ENCODE measurements at regions not wholly inside any gene's neighbourhood (a gene's known extent, or its start where the extent isn't known, plus 50 kb on each side); places are given as distances from the start of the nearest gene placed in this dataset.
A peak's percentile ranks its signal among the peaks of the same experiment; 100 is the strongest.

DNA sequence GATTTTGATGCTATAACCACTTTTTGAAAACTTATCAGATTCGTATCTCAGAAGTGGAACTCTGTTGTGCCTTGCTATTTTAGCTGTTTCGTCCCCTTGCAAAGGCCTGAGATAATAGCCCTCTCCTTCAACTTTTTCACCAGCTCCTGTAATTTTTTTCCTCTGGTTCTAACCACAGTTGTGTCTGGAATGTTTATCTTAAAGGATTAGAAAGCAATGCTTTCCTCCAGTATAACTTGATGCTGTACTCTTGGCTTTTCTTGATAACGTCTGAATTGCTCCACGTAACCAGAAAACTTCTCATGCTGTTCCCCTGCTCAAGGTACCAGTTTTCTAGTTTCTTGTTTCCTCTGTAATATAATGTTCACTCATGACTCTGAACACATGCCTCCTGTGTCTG is 209.4 kb downstream of the DTWD2 start:
- DNase-seq: no peak

DNA sequence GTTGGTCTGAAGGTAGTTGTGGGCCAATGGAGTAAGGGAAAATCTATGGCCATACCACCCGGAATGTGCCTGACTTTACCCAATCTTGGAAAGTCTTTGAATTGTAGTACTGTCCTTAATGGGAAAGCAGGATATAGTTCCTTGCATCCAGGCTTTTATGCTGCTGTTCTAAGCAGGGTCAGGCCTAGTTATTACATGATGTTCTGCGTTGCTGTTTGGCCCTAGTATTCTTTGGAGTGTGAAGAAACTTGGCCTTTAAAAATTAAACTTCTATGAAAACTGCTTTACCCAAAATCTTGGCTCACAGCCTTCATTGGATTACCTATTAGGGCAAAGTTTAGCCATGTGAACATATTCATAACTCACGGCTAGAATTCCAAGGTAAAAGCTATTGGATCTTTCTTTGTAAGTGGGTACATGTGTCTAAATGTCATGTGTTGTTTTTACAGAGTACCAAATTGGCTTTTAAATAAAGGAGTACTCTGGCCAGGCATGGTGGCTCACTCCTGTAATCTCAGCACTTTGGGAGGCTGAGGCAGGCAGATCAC is 211.1 kb downstream of the DTWD2 start:
- DNase-seq: no peak

DNA sequence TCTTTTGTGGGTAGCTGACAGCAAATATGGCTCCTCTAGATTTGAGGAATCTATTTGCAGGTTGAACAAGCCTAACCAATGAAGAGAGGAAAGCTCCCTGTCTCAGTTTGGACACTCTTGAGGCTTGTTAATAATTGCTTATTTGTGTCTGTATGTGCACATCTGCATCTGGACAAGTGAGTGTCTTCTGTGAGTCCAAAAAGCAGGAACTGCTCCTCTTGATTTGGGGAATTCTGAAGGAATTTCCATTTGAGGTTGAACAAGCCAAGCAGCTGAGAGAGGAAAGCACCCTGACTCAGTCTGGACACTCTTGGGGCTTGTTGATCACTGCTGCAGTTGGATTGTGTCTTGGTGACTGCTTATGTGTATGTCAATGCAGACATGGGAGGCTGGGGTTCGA is 211.6 kb downstream of the DTWD2 start:
- DNase-seq: no peak

DNA sequence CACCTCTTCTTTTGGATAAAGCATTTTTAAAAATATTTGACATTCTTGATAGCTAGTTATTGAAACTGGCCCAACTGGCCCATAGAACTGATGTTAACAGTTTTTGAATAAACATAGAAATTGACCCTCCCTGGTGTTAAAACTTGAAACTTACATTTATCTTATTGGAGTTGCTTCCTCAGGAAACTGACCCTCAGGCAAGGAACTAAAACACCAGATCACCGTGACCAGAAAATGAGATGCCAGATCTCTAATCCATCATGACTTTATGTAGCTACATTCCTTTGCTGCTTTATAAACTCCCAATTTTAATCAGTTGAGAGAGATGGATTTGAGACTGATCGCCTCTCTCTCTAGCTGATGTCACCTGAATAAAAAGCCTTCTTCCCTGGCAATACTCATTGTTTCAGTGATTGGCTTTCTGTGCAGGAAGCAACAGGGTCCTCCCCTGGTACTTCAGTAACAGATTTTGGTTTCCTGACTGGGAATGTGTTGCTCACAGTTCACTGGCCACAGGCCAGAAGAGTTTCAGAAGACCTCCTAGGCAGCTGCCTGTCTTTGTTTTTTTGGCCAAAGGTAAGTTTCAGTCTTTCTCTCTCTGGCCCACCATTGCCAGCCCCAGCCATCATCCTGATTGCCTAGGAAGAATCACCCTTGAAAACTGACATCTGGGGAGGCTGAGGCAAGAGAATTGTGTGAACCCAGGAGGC is 212.4 kb downstream of the DTWD2 start:
- no peak for DNase-seq

DNA sequence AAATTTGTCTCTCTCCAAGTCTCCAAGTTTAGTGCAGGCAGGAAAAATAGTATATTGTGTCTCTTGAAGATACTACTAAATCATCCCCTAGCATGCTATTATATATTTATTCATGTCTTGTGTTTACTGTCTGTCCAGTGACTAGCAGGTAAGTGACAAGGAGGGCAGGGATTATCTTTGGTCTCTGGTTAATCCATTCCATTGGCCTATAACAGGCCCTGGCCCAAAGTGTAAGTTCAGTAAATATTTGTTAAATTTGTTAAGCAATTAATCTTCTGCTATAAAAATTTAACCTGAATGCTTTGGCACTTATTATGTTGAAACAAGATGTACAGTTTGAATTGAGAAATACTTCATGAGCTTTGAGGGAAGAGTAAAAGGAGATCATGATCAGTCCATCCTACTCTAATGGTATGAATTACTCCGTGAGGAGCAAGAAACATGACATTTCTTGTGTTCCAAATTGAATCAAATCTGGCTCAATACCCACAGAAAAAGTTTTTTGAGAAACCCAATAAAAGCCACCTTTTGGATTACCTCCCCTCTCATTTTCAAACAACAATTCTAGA is 219.7 kb downstream of the DTWD2 start:
- no peak for DNase-seq

DNA sequence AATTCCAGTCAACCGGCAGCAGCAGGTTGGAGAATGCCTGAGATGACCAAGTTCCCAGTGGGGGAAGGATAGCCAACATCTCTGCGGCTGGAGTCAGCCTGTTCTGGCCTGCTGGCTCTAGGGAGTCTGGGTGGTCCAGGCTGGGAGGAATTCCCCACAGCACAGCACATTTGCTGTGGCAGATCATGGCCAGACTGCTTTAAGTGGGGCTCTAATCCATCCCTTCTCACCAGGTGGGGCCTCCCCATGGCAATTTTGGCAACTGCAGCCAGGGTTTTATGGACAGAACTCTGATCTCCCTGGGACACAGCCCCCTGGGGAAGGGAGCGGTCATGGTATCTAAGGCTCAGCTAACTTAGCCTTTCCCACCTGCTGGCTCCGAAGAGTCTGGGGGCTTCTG is 226.1 kb downstream of the DTWD2 start:
- DNase-seq: no peak

DNA sequence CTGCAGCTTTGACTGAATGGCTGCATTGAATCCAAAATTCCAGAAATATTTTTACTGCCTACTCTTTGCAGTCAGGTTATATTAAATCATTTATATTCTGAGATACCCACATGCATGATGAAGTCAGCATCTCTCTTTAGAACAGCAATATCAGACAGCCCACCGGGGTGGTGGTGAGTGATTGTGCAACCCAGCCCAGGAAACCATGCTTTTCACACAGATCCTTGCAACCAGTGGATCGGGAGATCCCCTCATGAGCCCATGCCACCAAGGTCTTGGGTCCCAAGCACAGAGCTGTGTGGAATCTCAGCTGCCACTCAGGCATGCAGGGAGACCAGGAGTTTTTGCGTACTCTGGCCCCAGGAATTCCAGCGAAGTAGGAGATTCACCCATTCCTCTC is 226.5 kb downstream of the DTWD2 start:
- no peak for DNase-seq

DNA sequence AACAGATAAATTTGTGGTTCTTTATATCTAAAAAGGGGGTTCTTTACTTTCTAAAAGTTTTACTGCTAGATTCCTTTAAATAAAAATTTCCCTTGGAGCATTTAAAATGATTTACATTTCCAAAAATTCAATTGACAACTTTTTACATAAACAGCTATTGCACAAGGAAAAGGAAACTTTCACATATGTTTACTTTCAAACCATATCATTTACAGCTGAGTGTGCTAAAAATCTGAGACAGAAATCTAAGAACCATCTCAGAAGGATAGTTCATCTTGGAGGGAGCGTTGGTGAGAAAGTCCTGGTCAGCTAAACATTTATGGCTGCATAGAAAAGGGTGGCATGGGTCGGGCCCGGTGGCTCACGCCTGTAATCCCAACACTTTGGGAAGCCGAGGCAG is 235.4 kb downstream of the DTWD2 start:
- no peak for DNase-seq

DNA sequence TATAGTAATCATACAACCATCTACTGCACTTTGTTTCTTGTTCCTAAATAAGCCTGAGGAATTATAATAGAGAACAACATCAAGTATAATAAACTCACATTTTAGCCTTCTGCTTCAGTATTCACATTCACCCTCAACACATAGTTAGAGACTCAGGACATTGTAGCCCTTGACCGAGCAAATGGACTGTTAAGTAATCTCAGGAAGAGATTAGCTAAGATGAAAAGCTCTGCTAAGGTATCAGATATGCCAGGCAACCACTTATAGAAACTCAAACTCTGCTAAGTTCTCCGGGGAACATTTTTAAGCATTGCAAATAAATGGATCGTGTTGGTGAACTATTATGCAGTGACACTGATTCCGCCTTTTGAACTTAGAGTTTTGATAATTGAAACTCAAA is 252.0 kb downstream of the DTWD2 start:
- DNase-seq: no peak

DNA sequence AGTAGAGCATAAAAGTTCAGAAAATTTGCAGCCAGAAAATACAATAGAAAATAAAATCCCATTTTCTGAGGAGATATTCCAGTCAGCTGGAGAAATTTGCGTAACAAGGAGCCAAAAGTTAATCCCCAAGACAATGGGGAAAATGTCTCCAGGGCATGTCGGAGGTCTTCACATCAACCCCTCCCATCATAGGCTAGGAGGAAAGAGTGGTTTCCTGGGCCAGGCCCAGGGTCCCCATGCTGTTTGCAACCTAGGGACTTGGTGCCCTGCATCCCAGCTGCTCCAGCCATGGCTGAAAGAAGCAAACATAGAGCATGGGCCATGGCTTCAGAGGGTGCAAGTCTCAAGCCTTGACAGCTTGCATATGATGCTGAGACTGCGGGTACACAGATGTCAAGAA is 255.0 kb downstream of the DTWD2 start:
- no peak for DNase-seq

DNA sequence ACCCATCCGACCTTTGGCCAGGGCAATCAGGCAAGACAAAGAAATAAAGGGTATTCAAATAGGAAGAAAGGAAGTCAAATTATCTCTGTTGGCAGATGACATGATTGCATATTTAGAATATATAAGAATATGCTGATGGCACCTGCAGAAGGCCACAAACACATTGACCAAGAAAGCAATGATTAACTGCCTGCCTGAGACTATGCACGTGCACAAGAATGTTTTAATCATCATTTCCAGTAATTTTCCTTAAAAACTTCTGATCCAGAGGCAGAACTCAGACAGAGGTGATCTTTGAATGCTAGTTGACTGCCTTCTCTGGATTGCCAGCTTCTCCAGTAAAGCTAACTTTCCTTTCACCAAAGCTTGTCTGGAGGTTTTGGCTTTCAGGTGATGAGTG is 260.2 kb downstream of the DTWD2 start:
- no peak for DNase-seq

DNA sequence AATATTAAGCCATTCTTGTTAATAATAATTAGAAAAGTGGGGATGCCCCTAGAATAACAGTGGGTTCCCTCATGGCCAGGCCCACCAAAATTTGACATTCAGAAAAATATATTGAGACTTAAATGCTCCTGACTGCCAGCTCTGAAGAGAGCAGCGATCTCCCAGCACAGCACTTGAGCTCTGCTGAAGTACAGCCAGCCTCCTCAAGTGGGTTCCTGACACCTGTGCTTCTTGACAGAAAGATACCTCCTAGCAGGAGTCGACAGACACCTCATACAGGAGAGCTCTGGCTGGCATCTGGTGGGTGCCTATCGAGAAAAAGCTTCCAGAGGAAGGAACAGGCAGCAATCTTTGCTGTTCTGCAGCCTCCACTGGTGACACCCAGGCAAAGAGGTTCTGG is 261.5 kb downstream of the DTWD2 start:
- no peak for DNase-seq

DNA sequence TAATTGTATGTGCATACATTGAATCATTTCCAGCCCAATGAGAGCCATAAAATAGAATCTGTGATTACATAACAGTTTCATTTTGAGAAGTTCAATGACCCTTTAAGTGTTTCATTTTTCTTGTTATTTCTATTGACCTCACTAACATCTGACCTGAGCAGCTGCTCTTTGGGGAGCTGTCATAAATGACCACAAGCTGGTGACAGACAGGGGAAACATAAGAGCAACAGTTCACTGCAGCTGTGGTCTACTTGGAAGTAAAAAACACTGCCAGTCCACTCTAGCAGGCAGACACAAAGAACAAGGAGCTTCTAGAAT is 265.4 kb downstream of the DTWD2 start:
- no peak for DNase-seq

DNA sequence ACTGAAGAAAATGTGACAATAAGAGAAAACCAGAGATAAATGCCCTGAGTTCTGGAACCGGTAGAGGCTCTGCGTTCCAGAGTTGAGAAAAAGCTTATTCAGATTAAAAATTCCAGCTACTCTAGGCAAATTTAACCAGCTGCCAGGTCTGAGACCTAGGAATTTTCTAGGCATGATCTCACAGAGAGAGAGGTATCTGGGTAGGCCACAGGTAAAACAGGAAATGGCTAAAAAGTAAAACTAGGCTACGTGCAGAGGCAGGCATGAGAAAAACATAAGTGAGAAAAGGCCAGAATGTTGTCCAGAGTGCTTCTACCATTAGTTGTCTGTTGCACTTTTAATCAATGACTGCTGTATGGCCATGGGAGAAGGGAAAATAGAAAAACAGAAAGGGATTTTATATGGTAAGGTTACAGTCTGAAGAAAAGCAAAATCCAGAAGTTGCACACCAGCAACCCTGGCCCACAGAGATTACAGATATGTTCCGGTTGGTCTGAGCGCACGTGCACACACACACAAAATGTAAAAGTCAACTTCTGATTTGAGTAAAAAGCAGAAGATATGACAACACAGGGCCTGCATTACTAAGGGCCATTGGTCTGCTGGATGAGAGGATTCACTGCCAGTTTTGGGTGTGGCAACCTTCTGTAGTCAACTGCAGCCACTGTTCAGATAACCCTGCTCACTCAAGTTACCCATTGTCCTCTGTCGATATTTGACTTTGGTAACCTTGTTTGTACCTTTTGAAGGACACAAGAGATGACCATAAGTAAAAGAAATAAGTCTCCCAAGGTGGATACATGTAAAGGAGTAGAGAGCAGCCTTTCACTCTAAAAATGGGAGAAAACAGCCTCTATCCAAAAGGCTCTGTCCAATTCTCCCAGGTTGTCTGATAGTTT is 266.0 kb downstream of the DTWD2 start:
- peak; percentile 3 for DNase-seq

DNA sequence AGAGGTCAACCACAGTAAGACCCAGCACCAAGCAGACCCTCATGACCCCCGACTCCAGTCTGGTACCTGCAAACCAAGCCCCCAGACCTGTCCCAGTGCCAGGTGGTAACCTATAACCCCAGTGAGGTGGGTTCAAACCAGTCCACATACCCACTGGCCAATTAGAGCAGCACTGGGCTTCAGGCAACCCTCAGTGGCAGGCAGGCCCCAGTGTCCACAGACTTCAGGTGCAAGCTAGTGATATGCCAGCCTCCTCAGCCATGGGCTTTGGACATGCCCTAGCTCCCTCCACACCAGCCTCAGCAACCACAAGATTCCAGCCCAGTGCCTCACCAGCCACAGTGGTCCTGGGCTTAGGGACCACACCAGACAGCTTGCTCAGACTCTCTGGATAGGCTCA is 276.6 kb downstream of the DTWD2 start:
- no peak for DNase-seq

DNA sequence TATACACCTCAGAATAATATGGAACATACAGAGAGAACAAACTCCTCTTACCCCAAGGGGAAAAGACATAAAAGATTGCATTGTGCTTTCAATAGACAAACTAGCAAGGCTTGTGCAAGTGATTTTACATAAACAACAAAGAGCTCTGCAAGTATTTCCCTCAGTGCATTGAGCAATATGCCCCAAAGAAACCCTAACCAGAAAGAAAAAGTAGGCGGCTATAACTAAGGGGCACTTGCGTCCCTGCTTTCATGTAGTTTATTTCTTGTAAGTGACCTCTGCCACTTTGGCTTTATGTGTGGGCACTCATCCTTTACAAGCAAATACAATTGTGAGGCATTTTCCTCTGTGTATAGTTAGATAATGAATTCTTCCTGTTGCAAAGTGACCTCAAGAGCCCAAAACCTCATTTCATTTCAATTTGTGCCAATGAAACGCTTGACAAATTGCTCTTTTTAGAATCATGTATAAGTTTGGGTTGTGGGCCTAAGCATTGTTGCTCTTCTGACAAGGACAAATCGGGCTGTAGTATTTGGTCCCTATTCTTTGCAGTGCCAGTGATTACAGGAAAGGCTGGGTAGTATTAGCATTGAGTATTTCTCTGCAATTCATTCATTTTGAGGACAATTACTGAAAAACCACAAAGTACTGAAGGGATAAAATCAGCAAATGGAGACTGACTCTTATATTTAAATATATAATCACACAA is 282.2 kb downstream of the DTWD2 start:
- DNase-seq: no peak

DNA sequence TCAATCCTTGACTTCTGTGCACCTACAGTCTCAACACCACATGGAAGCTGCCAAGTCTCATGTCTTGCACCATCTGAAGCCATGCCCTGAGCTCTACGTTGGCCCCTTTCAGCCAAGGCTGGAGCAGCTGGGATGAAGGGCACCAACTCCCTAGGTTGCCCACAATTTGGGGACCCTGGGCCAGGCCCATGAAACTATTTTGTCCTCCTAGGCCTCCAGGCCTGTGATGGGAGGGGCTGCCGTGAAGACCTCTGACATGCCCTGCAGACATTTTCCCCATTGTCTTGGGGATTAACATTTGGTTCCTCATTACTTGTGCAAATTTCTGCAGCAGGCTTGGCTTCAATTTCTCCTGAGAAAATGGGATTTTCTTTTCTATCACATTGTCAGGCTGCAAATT is 285.1 kb downstream of the DTWD2 start:
- DNase-seq: no peak

DNA sequence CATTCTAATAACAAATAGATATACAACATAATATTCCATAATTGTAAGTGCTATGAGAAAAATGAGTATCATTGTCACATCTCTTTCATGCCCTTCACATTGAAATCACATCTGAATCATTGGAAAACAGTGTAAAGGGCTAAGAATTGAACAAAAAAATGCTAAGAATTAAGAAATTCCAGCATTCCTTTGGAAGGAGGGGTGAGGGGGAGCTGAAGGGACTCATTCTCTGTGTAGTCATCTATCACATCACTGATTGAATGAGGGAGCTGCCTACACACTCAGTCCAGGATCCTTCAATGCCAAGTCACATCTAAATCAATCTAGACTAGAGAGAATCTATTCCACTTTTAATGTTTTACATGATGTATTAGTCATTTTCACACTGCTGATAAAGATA is 286.6 kb downstream of the DTWD2 start:
- DNase-seq: no peak

DNA sequence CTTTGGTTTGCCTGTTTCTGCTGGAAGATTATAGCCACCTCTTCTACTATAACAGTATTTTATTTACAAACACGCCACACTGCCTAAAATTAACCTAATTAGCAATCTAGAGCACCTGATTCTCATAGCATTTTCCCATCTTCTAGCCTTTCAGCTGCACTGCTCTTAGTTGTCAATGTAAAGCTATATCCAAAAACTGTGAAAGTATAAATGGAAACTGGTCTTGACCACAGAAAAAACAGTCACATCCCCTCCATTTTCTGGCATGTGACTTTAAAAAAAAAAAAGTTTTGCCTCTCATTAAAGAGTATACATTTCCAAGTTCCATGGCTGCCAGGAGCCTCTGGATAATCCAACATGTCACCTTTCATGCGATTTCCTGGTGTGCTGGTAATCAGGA is 287.8 kb downstream of the DTWD2 start:
- DNase-seq: no peak

DNA sequence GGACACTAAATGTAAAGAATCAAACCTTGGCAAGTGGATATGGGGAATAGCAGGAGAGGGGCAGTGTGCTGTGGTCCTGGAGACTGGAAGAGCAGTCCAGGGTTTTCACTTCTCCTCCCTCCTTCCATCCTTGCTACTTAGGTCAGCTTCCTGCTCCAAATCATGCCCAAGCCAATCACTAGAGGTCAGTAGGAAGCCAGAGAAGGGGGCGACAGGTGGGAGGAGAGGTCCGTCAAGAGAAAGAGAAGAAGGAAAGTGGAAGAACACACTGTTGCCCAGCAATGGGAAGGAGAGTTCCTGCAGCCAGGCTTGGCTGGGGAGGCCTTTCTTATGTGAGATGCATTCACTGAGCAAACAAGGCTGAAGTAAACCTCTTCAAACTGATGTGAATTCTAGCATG is 289.6 kb downstream of the DTWD2 start:
- no peak for DNase-seq

DNA sequence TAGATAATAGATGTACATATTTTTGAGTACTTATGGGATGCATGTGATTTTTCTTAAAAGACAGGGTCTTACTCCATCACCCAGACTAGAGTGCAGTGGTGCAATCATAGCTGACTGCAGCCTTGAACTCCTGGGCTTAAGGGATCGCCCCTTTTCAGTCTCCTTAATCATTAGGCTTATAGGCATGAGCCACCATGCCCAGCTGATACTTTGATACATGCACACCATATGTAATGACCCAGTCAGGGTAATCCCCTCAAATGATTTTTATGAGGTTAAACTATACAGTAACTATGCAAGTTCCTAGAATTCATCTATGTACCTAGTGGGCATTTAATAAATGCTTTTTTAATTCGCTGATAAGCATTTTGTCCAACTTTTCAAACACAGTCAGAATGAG is 292.3 kb downstream of the DTWD2 start:
- DNase-seq: no peak

DNA sequence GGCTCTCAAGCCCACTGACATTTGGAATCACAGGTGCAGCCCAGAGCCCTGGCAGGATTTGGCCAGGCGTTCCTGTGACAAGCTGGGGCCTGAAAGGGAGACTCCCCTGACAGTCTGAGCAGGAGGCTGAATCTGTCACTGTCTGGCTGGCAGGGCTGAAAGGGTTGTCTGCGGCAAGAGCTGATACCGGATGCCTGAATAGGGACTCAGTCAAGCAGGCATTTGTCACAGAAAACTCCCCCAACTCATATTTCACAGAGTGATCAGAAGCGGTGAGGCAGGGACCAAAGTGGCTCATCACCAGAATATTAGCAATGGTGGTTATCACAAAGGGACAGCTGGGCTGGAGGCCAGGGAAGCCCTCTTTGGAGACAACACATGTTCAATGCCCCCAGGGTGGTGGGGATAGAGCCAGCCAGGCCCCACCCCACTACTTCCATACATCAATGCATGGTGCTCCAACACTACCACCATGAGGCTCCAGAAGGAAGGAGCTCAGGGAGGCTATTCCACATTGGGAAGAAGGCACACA is 295.5 kb downstream of the DTWD2 start:
- DNase-seq: no peak

All from hematopoietic multipotent progenitor cell treated with erythropoietin and hydrocortisone succinate and interleukin-3 and kit ligand, for 6 days (in vitro differentiated cells).